Upper lobe of right lung (tissue), 1 donor: ENCODE measurements at regions not wholly inside any gene's neighbourhood (a gene's known extent, or its start where the extent isn't known, plus 50 kb on each side); places are given as distances from the start of the nearest gene placed in this dataset.

ENCODE experiments used
- ATAC-seq: fragments of 200-7000 bp; cut with Tn5 transposase; one replicate; pipeline ENCODE4 v1.9.1; 2020; ENCODE audit warnings: mild to moderate bottlenecking, moderate library complexity
- DNase-seq: peaks from one replicate; pipeline ENCODE4 v3.0.0-alpha.2; 2020
- H3K27ac ChIP-seq: fragments of 200-600 bp; one replicate; pipeline ENCODE4 v1.8.0; 2022
- H3K27me3 ChIP-seq: fragments of 200-600 bp; one replicate; pipeline ENCODE4 v1.8.0; 2022; ENCODE audit warnings: mild to moderate bottlenecking
- H3K36me3 ChIP-seq: fragments of 200-600 bp; one replicate; pipeline ENCODE4 v1.8.0; 2022
- H3K4me1 ChIP-seq: fragments of 200-600 bp; one replicate; pipeline ENCODE4 v1.8.0; 2022
- H3K4me3 ChIP-seq: fragments of 200-600 bp; one replicate; pipeline ENCODE4 v1.8.0; 2022; ENCODE audit warnings: mild to moderate bottlenecking
- H3K9me3 ChIP-seq: fragments of 200-600 bp; one replicate; pipeline ENCODE4 v1.8.0; 2022
- intact Hi-C: fragments of 100-400 bp; cut with DNase I; formaldehyde crosslinking; loops from one replicate; pipeline ENCODE4 v1.11.0; 2022
- TF ChIP-seq, protein P1 (sequence below): fragments of 200-600 bp; IDR thresholded peaks from one replicate; pipeline ENCODE4 v1.8.0; 2022; ENCODE audit warnings: antibody characterized with exemption
- donor health status: DM: no; HTN: yes; CAD: no; lungs with severe emphysema.

DNA sequence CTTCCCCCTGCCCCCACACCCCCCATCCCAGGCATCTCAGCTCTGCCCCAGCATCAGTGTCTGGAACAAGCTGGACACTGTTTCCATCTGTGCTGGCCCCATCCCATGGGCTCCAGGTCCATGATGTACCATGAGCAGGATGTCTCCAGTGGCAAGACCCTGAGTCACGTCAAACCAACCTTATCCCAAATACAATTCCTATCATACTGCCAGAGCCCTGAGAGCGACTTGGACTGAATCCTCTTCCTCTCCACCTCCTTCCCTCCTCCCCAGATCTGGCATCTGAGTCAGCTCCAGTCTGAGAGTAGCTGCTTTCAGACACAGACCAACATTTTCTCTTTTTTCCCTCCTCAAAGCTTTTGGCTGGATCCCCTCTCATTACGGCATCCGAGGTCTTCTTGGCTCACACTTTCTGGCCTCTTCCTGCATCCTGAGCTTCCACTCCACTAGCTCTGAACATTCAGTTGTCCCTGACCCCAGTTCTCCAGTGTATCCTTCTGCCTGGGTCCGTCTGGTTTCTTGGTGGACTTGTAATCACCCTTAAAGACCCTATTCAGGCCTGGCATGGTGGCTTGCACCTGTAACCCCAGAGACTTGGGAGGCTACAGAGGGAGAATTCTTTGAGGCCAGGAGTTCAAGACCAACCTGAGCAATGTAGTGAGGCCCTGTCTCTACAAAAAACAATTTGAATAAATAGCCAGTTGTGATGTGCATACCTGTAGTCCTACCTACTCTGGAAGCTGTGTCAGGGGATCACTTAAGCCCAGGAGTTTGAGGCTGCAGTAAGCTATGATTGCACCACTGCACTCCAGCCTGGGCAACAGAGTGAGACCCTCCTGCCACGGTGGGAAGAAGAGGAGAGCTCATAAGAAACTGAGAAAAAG is 68.3 kb downstream of the ACKR3 start:
- H3K9me3 ChIP-seq: no peaks in the 10 kb centered on the region
- ATAC-seq (no peak), DNase-seq (no peak)
- TF ChIP-seq, protein P1, sequence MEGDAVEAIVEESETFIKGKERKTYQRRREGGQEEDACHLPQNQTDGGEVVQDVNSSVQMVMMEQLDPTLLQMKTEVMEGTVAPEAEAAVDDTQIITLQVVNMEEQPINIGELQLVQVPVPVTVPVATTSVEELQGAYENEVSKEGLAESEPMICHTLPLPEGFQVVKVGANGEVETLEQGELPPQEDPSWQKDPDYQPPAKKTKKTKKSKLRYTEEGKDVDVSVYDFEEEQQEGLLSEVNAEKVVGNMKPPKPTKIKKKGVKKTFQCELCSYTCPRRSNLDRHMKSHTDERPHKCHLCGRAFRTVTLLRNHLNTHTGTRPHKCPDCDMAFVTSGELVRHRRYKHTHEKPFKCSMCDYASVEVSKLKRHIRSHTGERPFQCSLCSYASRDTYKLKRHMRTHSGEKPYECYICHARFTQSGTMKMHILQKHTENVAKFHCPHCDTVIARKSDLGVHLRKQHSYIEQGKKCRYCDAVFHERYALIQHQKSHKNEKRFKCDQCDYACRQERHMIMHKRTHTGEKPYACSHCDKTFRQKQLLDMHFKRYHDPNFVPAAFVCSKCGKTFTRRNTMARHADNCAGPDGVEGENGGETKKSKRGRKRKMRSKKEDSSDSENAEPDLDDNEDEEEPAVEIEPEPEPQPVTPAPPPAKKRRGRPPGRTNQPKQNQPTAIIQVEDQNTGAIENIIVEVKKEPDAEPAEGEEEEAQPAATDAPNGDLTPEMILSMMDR: no peak
- no peak overlapping the region for H3K27ac ChIP-seq
- no peaks in the 10 kb centered on the region for H3K4me1 ChIP-seq
- H3K27me3 ChIP-seq: no peaks in the 10 kb centered on the region
- H3K4me3 ChIP-seq: no peak overlapping the region
- H3K36me3 ChIP-seq: no peaks in the 10 kb centered on the region
- intact Hi-C loops: no loop called here

DNA sequence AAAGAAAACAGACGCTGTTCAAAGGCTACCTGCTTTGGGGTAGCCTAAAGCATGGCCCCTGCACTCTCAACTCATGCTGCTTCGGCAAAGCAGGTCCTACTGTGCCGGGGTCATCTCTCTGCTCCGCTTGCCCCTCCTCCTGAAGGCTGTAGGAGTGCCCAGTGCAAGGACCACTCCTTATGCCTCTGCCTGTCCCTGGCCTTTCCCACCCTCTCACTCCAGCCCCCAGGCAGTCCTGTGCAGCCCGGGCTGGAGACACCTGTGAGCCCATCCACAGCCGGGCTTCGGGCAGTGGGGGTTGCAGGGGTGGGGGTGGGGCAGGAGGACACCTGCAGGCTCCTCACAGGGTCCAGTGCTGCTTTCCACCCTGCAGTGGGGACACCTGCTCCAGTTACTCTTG is 69.1 kb downstream of the ACKR3 start:
- H3K9me3 ChIP-seq: no peaks in the 10 kb centered on the region
- H3K36me3 ChIP-seq: no peaks in the 10 kb centered on the region
- H3K4me1 ChIP-seq: no peaks in the 10 kb centered on the region
- no peak overlapping the region for H3K4me3 ChIP-seq
- peak; percentile 34 for DNase-seq
- TF ChIP-seq, protein P1: no peak
- H3K27me3 ChIP-seq: no peaks in the 10 kb centered on the region
- intact Hi-C loops: no loop called here
- no peak overlapping the region for H3K27ac ChIP-seq
- no peak for ATAC-seq

DNA sequence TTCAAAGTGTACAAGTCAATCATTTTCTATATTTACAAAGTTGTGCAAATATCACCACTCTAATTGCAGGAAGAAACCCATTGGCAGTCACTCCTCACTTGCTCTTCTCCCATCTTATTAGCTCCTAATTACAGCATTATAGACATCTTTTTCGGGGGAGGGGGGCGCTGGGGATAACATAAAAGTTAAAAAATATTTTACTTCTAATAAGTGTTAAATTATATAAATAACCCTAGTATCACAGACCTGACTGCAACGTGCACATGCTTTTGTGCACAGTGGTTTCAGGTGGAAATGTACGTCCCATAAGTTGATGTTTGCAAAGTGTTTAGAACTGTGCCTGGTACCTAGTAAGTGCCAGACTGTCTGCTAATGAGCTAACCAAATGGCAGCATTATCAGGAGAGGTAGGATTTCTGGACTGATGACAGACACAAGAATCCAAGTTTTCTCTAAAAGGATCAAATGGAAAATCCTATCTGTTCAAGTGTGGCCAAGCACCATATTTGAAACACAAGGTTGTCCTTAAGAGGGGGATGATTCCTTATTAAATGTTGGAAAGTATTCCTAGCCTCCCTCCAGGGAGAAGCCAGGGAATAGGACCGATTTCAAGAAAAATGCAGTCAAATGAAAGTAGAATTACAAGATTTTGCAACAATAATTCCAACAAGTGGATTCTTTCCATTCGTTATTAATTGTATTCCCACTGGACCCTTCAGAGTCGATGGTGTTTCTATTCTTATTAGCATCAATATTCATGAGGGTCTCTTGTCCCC is 70.0 kb downstream of the ACKR3 start:
- DNase-seq (no peak), ATAC-seq (no peak)
- Histone ChIP-seq H3K4me3 (no peak overlapping the region), H3K36me3 (no peaks in the 10 kb centered on the region), H3K4me1 (no peaks in the 10 kb centered on the region), H3K9me3 (no peaks in the 10 kb centered on the region), H3K27ac (no peak overlapping the region), H3K27me3 (no peaks in the 10 kb centered on the region)
- intact Hi-C loops: no loop called here
- TF ChIP-seq, protein P1: no peak

DNA sequence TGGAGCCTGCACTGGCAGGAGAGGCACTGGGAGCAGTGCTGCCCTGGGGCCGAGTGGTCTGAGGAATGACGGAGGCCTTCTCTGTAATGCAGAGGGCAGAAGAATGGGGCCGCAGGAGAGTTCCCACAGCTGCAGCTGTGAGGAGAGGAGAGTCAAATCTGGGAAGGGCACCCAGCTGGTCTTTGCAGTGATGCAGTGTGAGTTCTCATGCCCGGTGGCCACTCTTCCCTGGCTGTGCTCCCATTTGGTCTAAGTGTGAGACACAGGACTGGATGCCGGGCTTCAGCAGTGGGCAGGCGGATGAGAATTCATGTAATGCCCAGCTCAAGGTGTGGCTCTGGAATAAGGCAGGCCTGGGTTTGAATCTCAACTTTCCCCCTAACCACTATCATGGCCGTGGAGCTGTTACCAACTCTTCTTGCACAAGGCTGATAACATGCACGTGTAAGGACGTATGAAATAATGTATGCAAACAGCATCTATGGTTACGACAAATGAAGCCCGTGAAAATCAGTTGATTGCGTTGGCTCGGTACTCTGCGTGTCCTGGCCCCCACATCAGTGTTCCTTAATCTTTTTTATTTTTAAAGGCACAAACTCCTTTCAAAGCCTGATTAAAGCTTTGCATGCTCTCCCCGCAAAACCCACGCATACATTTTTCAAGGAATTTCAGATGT is 71.6 kb downstream of the ACKR3 start:
- TF ChIP-seq, protein P1: no peak
- Histone ChIP-seq H3K9me3 (no peaks in the 10 kb centered on the region), H3K4me1 (no peaks in the 10 kb centered on the region), H3K27ac (no peak overlapping the region), H3K4me3 (no peak overlapping the region), H3K27me3 (no peaks in the 10 kb centered on the region), H3K36me3 (no peaks in the 10 kb centered on the region)
- intact Hi-C loops: no loop called here
- no peak for DNase-seq
- no peak for ATAC-seq

DNA sequence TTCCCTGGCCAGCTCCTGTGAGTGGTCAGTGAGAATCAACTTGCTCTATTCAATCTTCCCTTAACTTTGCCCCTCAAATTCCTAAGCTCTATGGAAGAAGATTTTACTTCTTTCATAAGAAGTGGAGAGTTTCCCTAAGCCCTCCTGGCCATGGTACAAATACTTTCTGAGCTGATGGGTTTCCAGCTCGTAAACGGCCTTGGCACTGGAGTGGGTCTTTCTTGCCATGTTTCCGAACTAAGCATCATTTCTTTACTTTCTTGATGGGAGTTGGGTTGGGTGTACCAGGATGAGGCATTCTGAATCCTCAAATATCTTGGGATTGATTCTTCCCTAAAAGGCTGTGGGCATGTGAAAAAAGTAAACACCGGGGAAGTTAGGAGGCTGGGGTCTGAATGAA is 72.5 kb downstream of the ACKR3 start:
- TF ChIP-seq, protein P1: no peak
- intact Hi-C loops: no loop called here
- Histone ChIP-seq H3K27ac (peak overlapping the region; percentile 25), H3K4me3 (no peak overlapping the region), H3K9me3 (no peaks in the 10 kb centered on the region), H3K36me3 (no peaks in the 10 kb centered on the region), H3K4me1 (no peaks in the 10 kb centered on the region), H3K27me3 (no peaks in the 10 kb centered on the region)
- DNase-seq: no peak
- ATAC-seq: no peak
